GM21367 (cell line): ENCODE measurements at regions not wholly inside any gene's neighbourhood (a gene's known extent, or its start where the extent isn't known, plus 50 kb on each side); places are given as distances from the start of the nearest gene placed in this dataset.

Source experiments
- ATAC-seq: cut with Tn5 transposase; IDR thresholded peaks from one replicate; pipeline ENCODE4 v1.9.1; 2021; ENCODE audit not compliant: unreplicated experiment

DNA sequence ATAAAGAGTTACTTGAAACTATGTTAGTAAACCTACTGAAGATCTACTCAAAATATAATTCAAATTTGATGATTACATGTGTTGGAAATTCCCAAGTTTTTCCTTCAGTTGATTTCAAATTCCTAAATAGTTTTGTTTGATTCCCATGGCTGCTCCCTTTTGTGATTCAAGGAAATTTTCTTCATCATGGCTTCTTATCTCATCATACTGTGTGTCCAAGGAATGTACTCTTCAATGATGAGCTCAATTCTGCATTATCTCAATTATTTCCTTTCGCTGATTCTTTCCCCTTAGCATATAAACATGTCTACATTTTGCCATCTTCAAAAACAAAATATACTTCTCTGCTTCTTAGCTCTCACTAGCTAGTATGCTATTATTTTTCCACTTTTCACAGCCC is 460.4 kb upstream of the NAALADL2 start:
- no peak for ATAC-seq

DNA sequence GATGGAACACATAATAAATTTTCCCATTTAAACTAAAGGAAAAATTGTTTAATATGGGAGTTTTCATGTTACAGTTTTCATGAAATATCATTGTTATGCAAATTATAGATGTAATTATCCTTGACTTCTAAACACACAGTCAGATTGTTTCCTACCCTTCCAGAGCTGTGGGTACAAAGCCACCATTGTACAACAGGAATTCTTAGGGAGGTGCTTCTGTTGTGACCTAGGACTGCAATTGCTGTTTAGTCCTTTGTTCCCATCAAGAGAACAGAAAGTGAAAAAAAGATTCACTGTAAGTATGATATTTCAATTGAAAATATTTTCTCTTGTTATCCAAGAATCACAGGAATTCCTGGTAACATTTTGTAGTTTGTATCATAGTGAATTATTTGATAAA is 455.3 kb upstream of the NAALADL2 start:
- no peak for ATAC-seq

DNA sequence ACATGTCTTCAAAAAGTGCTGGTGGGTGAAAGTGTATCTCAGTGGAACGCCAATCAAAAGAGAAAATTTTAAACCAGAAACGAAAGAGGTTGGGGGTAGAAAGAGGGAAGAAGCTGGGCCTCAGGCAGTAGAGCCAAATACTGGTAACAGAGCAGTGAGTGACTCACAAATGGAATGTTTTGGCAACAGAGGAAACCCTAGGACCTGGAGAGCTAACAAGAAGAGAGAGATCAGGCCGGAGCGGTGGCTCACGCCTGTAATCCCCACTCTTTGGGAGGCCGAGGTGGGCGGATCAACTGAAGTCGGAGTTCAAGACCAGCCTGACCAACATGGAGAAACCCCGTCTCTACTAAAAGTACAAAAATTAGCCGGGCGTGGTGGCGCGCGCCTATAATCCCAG is 450.8 kb upstream of the NAALADL2 start:
- no peak for ATAC-seq

DNA sequence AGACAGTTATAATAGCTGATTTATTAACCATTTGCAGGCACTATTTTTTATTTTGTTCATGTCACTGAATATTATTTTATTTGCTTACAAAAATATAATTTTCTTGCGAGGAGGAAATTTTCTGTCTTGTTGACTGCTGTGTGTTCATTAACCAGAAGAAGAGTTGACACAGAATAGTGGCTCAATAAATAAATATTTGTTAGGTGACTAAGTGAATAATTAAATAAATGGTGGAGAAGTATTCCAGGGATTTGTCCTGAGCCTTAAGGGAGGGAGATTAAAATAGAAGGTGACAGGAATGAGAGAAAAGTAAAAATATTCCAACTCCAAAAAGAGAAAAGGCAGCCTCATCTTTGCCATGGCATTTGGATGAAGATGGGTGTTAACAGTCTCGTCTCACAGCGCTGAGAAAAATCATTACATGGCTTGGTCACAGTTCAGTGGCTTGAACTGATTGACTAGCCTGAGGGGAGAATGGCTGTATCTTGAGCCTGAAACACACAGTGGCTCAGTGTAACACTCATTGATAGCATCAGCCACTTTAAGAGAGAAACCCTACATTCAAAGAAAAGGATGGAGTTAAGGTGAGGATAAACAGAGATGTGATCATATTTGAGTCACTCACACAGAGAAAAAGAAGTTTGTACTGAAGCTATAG is 449.9 kb upstream of the NAALADL2 start:
- no peak for ATAC-seq

DNA sequence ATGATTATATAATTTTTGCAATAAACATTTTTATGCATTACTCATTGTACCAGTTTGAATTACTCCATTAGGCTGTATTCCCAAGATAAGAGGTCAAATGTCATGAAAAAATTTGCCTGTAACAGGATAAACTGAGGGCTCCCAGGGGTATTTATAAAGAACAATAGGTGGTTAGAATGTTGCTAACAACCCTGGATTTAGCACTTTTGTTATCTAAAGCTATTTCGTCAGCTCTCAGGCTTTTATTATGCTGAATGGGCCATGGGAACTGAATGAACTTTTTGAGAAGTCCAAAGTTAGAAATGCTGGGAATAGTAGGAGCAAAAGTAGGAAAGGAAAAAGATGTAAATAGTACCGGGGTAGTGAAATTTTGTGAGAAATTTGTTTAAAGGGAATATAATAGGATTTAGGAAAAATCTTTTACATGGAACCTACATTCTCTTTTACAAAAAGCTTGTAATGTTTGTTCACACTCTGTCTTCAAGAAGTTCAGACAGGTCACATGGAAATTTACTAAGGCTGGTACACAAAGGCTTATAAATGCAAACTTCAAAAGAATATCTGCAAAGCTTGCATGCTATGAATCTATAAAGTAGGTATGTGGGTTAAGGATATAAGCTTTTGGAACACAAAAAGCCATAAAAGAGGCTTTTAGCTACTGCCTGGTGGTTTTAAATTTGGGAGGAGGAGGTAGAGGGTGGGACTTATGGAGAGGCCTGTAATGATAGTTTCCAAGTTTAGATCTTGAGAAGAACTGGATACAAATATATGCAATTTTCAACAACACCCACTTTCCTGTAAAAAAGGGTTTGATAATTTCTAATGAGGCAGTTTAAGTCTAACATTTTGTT is 445.8 kb upstream of the NAALADL2 start:
- no peak for ATAC-seq

DNA sequence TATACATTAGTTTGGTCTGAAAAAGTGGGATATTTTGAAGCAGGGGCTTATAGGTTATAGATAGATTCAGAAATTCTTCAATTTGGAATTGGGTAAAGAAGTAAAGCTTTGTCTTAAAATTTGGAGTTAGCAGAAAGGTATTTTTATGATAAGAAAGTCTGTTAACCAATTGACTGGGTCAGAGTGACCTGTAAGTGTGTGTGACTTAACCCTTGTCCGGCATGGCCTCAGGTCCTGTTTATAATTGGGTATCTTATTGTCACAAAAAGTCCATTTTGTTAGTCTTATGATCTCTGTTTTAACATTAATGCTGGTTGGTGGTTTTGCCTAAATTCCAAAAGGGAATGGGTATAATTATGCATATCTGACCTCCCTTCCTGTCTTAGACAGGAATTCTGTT is 444.2 kb upstream of the NAALADL2 start:
- no peak for ATAC-seq

DNA sequence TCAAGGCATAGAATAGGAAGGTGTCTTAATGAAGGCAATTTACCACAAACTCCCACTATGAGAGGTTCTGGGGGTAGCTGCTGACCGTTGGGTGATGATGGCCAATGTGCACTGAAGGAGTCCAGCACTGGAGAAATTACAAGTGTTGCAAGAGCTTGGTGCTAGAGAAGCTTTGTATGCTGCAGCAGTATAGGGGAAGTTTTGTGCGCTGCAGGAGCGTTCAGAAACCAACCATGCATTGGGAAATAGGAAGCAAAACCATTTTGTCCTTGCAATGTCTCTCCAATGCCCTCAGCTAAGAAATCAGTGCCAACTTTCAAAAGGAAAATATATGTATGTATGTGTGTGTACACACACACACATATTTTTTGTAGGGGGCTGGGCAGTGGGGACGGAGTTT is 441.6 kb upstream of the NAALADL2 start:
- ATAC-seq: no peak

DNA sequence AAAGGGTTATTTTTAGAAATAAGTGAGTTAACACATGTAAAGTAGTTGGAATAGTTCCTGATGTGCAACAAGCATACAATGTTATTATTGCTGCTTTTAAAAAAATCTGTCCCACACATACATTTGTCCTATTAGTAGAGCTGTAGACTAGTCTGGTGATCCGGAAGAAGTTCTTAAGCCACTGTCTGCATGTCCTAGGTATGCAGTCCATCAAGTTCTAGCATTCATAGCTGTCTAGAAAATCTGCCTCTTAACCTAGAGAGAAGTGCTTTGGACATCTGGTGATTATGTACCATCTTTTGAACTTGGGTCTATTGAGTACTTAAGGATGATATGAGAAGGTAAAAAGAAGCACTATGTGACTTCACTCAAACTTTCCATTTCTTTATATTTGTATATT is 439.9 kb upstream of the NAALADL2 start:
- no peak for ATAC-seq

DNA sequence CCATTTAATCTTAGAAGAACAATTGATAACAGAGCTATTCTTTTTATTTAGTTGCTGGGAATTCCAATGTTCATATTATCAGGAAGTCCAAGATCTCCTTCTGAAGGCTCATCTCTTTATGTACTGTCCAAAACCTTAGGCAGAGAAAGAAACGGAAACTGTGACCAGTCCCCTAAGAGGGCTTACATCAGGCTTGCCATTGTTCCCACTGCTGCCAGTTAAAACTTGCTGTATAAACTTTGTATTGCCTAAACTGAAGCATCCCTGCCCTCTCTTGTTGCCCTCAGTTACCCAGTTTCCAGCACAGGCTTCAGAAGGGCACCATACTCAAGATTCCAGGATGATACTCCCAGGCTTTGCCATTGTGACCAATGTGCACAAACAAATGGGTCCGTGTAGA is 435.2 kb upstream of the NAALADL2 start:
- no peak for ATAC-seq

DNA sequence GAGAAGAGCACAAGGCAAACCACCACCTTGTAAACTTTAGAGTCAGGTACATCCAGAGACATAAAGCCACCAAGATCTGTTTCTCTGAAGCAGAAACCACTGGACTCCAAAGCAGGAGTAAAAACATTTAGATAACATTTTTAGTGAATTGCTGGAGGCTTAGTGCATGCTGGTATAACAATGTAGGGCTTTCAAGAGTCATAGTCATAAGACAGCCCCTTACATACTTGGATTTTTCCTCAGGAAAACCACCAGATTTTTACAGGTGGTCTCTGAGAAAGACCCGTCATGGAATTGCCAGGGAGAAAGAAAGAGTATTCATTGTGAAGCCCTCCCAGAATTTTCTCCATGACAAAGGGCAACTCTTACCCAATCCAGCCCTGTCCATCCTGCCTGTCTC is 434.5 kb upstream of the NAALADL2 start:
- ATAC-seq: no peak

DNA sequence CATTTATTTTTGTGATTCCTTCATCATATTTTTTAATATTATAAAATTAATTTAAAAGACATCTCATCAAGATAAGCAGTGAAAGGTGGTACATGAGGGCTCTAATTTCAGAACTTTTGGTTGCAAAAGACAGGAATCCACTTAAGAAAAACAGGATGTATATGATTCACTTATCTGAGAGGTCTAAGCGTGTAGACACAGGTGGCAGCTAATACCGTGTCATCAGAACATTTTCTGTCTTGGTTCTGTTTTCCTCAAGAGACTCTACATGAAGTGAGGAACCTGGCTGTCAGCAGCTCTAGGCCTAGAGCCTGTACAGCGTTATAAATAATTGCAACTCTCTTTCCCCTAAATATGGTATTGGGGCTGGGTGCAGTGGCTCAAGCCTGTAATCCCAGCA is 433.7 kb upstream of the NAALADL2 start:
- no peak for ATAC-seq

DNA sequence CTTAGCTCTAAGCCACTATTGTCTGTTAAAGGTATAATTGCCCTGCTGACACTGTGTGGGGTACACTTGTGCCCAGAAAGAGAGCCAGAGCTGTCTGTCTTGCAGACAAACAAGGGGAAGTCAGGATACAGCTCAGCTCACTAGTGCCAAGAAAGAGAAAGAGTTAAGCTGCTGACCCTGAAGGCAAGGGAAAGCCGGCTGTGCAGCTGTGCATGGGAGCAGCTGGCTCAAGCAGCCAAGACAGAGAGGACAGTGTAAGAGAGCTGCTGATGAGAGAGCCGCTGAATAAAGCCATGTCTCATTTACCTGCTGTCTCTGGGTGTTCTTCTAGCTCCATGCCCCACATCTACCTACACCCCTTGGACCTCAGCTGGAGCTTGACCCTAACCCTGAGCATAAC is 428.1 kb upstream of the NAALADL2 start:
- ATAC-seq: no peak

DNA sequence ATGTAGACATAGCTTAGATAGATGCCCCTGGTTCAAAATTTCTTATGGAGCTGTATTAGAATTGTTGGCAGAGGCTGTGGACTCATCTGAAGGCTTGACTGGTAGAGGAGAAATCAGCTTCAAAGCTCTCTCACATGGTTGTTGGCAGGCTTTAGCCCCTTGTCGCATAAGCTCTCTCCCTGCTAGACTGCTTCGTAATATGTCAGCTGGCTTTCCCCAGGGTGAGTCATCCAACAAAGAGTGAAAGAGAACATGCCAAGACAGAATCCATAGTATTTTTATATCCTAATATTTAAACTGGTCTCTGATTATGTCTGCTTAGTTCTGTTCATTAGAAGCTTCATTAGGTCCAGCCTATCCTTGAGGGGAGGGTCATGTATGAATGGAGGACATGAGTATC is 427.4 kb upstream of the NAALADL2 start:
- ATAC-seq: no peak

DNA sequence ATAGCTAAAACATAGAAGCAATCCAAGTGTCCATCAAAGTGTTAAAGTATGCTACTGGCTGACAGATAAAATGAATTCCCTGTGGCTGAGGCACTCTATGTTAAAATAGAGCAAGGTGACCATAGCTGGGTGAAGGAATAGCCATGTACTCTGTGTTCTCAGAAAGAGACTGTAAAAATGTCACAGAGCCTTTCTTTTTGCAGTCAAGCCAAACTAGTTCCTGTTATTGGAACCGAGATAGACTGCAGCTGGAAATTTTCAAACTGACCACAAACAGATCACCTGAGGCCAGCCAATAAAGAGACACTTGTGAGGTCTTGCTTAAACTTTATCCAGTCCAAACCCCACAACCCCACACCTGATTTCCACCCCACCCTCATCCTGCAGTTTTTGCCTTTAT is 422.8 kb upstream of the NAALADL2 start:
- no peak for ATAC-seq

DNA sequence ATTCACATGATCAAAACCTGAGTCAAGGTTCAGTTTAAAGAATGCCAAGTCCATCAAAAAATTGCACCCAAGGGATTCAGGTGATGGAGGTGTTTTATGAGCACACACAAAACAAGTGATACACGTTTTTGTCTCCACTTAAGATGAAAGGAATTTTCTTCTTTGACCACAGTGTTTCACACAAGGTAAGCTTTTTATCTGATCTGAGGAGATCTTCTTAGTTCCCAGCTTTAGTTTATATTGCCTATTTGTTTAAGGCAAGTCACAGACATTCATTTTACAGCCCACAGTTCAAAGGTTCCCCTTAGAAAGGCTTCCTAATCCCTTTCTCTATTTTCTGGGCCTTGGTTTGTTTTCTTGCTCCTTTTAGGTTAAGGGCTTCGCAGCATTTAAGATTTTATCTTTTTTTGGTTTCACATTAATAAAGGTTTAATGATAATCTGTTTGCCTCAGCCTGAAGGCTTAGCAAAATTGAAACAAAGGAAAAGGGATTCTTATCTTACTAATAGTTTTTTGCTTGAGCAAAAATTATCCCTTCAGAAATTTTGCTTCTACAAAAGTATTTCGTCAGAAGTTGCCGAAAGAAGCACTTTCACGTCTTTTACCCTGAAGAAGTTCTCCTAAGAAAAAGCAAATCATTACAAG is 420.5 kb upstream of the NAALADL2 start:
- no peak for ATAC-seq

DNA sequence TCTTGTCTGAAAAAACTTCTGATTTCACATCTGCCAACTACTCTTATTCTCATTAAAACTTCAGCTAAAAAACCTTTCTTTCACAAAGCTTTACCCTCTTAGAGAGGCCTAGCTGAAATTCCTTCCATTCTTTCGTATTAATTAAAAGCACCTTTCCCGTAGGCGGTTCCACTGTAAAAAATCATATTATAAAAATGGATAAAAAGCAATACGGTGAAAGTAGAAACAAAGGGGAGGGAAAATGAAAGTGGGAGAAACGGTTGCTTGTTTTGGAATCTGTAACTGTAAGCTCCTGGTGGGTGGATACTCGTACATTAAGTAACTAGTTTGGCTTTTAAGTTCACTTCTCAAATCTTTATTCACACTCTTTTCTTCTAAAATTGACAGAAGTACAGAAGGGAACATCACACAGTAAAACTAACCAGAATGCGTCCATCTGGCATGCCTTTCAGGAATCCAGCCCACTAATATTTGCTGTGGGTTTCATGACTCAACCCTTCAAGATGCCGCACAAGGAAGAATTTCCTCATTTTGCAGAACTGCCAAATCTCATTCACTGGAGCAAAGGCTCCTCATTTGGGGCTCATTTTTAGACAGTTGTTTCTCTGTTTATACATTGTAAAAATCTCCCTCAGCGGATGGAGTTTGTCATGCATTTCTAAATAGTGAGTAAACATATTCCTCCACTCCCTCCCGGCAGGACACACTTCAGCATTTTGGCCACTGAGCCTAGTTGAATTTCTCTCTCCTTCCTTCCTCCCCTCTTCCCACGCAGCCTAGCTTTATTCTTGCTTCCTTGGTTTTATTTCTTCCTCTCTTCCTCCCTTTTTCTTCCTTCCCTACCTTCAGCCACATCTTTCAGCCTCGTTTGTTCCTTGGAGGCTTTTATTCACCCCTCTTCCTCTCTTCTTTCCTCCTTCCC is 419.5 kb upstream of the NAALADL2 start:
- ATAC-seq: no peak

DNA sequence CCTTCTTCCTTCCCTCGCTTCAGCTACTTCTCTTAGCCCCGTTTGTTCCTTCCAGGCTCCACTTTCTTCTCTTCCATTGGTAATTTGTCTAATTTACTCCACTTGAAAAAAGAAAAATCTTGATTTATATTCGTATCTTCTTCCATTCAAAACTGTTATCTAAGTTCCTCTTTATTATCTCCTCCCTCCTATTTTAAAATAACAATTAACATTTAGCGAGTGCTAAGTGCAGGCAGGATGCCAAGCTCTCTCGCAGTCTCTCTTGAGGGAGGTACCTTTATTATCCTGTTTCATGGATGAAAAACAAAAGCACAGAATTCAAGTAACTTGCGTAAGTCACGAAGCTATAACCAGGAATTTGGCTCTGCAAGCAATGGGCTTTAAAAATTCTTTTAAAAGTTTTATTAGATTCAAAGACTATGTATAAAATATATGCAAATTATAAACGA is 418.9 kb upstream of the NAALADL2 start:
- no peak for ATAC-seq

DNA sequence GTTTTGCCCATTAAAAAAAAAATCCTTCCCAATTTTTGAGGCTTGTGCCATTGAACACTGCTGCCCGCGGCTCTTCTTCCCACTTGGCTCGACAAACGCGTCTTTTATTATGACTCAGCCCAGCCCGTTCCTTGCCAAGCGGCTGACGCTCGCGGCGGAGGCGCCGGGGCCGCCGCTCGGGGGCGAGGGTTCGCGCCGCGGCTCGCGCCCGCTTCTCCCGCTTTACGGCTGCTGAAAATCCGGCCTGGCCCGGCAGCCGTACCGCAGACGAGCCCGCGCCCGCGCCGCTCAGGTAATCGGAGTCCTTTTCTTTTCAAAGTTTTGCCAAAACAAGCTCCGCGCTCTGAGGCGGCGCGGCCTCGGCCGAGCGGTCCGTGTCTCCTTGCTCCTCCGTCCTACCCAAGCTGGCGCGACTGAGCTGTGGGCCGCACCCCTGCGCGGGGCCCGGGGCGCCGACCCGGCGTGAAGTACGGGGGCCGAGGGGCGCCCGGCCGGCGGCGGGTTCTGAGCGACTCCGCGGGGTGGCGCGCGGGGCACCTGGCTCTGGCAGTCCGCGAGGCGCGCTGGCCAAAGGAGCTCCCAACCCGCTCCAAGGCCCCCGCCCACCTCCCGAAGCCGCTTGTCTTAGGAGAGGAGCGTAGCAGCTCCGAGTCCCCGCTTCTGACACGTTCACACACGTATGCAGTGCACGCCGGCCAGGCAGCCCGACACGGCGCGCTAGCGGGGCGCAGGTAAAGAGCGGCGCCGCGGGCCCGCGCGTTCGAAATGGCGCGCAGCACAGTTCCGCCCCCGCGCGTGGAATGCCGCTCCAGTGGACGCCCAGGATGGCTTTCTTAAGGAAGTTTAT is 418.2 kb upstream of the NAALADL2 start:
- ATAC-seq: peak; percentile 75

DNA sequence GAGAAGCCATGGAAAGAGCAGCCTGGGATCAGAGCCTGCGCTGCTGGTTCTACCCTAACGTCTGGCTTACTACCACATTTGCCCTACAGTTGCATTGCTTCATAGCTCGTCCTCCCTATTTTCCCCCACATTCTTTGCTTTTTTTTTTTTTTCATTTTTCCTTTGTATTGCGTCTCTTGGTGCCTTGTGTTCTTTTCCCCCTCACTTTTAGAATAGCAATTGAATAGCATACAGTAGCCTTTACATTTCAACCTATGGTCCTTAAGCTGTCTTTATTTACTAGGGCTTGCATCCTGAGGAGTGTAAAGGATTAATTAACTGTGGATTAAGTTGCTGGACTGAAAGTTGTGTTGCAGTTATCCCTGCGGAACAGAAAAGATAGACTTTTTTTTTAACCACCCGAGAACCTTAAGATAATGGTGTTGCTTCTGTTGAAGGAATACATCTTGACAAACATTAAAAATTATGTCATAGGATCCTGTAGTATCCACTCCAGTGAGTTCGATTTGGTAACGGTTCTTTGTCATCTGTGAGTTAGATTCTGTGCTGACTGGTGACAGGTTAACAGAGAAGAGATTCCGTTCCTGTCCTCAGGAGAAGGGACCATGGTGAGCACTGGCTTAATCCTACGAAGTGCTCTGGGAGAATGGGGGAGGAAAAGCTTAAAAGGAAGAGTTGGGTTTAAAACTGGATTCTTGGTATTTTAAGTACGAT is 417.4 kb upstream of the NAALADL2 start:
- ATAC-seq: no peak

DNA sequence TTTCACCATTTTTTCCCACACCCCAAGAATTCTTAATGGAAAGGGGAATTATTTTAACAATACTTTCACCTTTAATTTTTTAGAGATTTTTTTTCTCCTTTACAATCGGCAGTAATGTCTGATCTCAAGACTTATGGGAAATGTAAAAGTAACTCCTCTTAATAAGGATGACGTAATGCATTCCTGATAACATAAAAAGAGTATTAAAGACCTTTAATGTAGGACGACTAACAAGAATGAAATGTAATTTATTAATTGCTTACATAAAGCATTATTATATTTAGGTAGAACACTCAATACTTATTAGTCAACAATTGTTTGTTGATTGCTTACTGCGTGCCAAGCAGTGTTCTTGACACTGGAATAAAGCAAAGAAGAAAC is 416.8 kb upstream of the NAALADL2 start:
- ATAC-seq: no peak
